Neural cell (in vitro differentiated cells): ENCODE measurements at regions not wholly inside any gene's neighbourhood (a gene's known extent, or its start where the extent isn't known, plus 50 kb on each side); places are given as distances from the start of the nearest gene placed in this dataset.

Experiments
- CTCF ChIP-seq: fragments of 450-650 bp; IDR thresholded peaks from 2 replicates; pipeline ENCODE4 v1.5.1; 2014; ENCODE audit warnings: antibody characterized with exemption, mild to moderate bottlenecking, moderate library complexity; ENCODE audit not compliant: poor library complexity, severe bottlenecking
- EP300 ChIP-seq: fragments of 450-650 bp; conservative IDR thresholded peaks from 2 replicates; pipeline ENCODE4 v1.6.1; 2014; ENCODE audit warnings: antibody characterized with exemption, mild to moderate bottlenecking, moderate library complexity; ENCODE audit not compliant: poor library complexity, severe bottlenecking
- EZH2 ChIP-seq: fragments of 200-600, 300-800 bp; shearing (Covaris generic), sonication (generic); IDR thresholded peaks from 2 replicates; pipeline ENCODE4 v1.6.1; 2014; ENCODE audit warnings: antibody characterized with exemption, low read length, borderline replicate concordance, mild to moderate bottlenecking; ENCODE audit not compliant: insufficient read depth, poor library complexity, severe bottlenecking
- POLR2AphosphoS5 ChIP-seq: IDR thresholded peaks from 2 replicates; pipeline ENCODE4 v1.6.1; 2012
- SMC3 ChIP-seq: fragments of 450-650 bp; conservative IDR thresholded peaks from 2 replicates; pipeline ENCODE4 v1.6.1; 2014; ENCODE audit warnings: antibody characterized with exemption, mild to moderate bottlenecking, moderate library complexity; ENCODE audit not compliant: poor library complexity
- TAF1 ChIP-seq: IDR thresholded peaks from 2 replicates; pipeline ENCODE4 v1.6.1; 2012; ENCODE audit warnings: low read depth

GRCh38 chr3:72636969-72637597 is 211.2 kb downstream of the SHQ1 start:
- TF ChIP-seq SMC3: no peak
- no peak for TF ChIP-seq CTCF
- TF ChIP-seq EZH2: no peak
- TF ChIP-seq POLR2AphosphoS5: no peak
- no peak for TF ChIP-seq EP300
- no peak for TF ChIP-seq TAF1
